ENCODE measurements at regions not wholly inside any gene's neighbourhood (a gene's known extent, or its start where the extent isn't known, plus 50 kb on each side); places are given as distances from the start of the nearest gene placed in this dataset.
A peak's percentile ranks its signal among the peaks of the same experiment; 100 is the strongest.

DNA sequence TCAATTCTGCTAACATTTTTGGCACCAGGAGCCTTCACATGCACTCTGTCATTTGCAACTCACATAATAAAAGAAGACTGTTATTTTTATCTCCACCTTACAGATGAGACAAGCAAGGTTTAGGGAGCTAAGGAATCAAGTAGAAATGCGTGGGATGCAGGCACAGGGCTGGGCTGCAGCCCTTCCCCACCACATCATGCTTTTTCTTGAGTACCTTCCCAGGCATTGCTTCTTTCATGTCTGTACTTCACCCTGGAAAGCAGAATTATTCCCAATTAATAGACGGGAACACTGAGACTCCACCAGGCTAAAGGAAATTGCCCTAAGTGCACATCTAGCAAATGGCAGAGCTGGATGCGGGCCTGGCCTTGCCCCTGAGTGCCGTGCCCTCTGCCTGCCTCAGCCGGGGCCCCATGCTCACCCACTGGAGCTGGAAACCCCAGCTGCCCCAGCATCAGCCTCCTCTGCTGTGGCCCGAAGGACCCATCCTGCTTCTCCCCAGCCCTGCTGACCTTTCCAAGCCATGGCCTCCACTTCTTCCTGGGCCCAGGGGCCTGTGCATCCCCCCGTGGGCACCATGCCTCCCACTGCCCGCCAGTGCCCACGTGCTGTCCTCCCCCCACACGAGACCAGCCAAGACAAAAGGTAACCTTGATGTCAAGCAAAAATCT lies 257.5 kb downstream of the TOMM20 start:
- DNase-seq (ENCODE audit: low read depth in 4 of 4, low spot score in 2 of 4): no peak

DNA sequence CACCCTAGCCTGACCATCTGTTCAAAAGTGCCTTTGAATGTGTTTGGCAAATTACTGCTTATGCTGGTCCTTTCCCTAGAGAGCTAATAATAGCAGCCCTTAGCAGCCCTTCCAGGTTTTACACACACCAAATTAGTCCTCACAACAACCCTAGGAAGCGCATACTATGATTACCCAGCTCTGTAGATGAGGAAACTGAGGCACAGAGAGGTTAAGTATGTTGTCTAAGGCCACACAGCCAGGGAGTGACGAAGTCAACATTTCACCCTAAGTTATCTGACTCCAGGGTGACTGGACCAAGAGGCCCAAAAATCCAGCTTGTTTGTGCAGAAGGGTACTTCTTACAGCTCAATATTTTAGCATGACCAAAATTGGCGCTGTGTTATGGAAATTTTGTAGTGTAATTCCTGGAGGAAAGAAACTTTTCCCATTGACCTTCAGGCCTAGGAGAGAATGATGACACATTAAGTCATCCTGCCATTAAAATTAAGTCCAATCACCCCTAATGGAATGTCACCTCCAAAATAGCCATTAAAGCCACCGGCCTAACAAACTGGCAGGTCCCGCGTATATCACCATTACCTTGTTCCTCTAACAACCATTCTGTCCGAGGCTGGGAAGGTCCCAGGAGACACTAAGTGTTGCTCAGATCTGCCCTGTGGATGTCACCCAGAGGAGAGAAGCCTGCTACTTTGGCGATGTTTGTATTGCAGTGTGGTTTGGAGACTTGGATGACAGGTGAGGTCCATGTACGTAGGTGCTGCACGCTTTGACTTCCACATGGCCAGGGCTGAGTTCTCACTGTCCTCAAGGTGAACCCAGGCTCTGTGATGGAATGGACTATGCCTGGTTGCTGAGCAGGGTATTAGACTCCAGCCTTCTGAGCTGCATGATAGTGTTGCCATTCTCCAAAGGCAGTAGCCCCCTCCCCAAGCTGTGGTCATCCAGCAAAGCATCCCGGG lies 258.3 kb downstream of the TOMM20 start:
- DNase-seq (ENCODE audit: low read depth in 4 of 4, low spot score in 2 of 4): no peak

GRCh38 chr1:234869182-234870019 lies 259.2 kb downstream of the TOMM20 start:
- DNase-seq (ENCODE audit: low read depth in 4 of 4, low spot score in 2 of 4): no peak

DNA sequence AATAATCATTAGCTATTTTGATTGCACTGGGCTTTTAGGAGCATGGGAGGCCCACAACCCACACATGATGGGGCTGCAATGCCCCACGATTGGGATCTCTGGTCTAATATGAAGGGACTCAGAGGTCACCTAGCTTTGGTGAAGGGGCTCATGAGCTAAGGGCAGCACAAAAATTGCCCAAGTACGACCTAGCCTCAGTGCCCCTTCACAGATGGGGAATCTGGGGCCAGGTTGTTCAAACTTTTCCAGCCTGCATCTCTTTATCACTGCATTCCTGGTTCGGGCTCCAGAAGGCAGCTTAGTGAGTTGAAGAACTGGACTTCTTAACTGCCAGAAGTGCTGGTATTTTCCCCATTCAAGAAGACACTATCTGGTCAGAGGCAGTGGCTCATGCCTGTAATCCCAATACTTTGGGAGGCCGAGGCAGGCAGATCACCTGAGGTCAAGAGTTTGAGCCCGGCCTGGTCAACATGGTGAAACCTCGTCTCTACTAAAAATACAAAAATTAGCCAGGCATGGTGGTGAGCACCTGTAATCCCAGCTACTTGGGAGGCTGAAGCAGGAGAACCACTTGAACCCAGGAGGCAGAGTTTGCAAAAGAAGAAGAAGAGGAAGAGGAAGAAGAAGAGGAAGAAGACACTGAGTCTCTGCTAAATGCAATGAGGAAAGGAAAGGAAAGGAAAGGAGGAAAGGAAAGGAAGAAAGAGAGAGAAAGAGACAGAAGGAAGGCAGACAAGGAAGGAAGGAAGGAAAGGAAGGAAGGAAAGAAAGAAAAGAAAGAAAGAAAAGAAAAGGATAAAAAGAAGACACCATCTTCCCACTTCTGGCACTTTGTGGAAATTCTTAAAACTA lies 258.5 kb upstream of the IRF2BP2 start:
- no peak for DNase-seq (ENCODE audit: low read depth in 4 of 4, low spot score in 2 of 4)

- no peak for DNase-seq (ENCODE audit: low read depth in 4 of 4, low spot score in 2 of 4)
Measured at GRCh38 chr1:234866007-234866866, 256.3 kb upstream of the IRF2BP2 start.

- no peak for DNase-seq (ENCODE audit: low read depth in 4 of 4, low spot score in 2 of 4)
Measured at GRCh38 chr1:234865171-234866006, 255.4 kb upstream of the IRF2BP2 start.

DNA sequence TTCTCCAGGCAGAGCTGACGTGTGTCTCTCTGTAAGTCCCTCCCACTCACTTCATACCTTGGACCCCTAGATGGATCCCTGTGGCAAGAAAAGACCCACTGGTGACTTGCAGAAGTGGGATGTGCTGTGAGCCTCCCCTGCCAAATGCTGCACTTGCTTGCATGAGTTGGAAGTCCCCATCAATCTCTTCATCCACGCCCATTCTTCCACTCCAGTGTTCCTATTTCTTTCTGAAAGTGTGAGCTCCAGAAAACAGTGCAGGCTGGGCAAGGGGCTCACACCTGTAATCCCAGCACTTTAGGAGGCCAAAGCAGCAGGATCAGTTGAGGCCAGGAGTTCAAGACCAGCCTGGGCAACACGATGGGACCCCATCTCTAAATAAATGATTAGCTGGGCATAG lies 254.1 kb upstream of the IRF2BP2 start:
- no peak for DNase-seq (ENCODE audit: low read depth in 4 of 4, low spot score in 2 of 4)

DNA sequence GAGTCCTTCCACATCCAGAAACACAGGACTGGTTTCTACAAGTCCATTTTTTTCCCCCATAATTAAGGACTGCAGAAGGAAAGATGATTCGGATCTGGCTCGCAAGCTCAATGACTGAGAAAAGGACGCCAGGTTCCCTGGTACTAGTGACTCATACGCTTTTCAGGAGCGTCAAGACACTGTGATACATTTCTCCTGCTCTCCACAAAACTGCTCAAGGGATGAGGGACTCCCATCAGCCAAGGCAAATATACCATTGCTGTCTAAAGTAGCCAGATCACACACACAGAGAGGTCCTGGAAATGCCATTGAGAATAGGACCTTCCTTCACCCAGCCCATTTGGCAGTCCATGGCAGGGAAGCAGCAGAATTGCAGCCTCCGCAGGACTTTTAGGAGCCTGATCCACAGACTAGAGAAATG lies 253.6 kb upstream of the IRF2BP2 start:
- no peak for DNase-seq (ENCODE audit: low read depth in 4 of 4, low spot score in 2 of 4)

DNA sequence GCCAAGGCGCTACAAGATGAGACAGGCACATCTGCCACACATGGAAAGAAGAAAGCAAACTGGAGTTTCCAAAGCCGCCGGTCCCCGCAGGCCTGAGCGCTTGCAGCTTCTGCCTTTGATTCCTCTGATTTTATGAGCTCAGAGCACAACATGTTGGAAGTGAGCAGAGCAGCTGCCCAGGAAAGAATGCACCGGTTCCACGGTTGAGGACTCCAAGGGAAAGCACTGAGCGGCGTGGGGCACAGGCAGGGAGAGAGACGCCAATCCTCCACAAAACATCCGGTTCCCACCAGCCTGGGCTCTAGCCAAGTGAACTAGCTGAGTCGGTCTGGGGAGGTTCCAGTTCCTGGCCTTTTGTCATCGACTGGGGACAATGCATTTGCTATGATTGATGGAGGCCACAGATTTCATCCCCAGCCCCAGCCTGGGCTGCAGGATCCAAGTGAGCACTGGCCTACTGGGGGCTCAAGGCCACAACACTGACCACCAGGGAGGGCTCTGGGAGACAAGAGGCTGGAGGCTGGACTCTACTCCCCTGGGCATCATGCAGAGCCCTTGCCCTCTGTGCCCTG lies 253.1 kb upstream of the IRF2BP2 start:
- DNase-seq (ENCODE audit: low read depth in 4 of 4, low spot score in 2 of 4): peak in 3 of 4 donors; percentile 63 to 84 (median 76)

- DNase-seq (ENCODE audit: low read depth in 4 of 4, low spot score in 2 of 4): no peak
Measured at GRCh38 chr1:234862360-234862943, 252.5 kb upstream of the IRF2BP2 start.

GRCh38 chr1:234861761-234862160 lies 251.8 kb upstream of the IRF2BP2 start:
- DNase-seq (ENCODE audit: low read depth in 4 of 4, low spot score in 2 of 4): no peak

- no peak for DNase-seq (ENCODE audit: low read depth in 4 of 4, low spot score in 2 of 4)
Measured at GRCh38 chr1:234861024-234861620, 251.1 kb upstream of the IRF2BP2 start.

DNA sequence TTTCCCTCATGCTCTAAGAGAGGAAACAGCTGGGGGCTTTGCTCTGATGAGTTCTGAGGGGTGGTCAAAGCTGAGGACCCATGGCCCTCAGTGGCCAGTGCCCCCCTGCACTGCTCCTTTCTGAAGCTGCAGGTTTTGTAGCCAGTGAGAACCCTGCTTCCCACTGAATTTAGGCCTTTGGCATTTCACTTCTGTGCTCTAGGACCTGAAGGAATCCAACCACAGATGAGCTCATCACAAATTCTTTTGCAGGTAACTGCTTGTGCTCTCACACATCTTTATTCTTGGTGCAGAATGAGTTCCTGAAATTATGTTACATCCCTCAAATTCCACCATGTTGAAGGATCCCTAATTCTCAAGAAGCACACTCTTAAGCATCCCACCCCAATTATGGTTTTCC lies 248.7 kb upstream of the IRF2BP2 start:
- DNase-seq (ENCODE audit: low read depth in 4 of 4, low spot score in 2 of 4): no peak

DNA sequence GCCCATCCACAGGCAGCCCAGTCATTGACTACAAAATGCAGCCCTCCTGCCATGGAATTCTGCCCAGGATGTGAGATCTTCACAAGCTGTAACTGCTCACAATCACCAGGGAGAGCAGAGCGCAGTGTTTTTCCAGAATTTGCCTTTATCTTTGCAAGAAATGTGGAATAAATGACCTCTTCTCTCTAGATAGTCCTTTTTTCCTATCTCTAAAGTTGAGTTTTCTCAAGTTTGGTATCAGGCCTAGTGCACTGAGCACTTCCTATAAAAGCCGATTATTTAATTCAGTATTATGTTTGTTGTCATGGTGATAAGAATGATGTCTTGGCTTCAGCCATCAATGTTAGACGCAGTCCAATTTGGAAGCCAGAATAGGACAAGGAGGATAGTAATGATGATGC lies 246.9 kb upstream of the IRF2BP2 start:
- DNase-seq (ENCODE audit: low read depth in 4 of 4, low spot score in 2 of 4): no peak

- DNase-seq (ENCODE audit: low read depth in 4 of 4, low spot score in 2 of 4): no peak
Measured at GRCh38 chr1:234855851-234856250, 245.9 kb upstream of the IRF2BP2 start.

GRCh38 chr1:234854645-234855039 lies 244.7 kb upstream of the IRF2BP2 start:
- DNase-seq (ENCODE audit: low read depth in 4 of 4, low spot score in 2 of 4): no peak

All from left renal cortex interstitium (tissue), 4 donors.